ENCODE measurements at regions not wholly inside any gene's neighbourhood (a gene's known extent, or its start where the extent isn't known, plus 50 kb on each side); places are given as distances from the start of the nearest gene placed in this dataset.

- Histone ChIP-seq H3K9me3 (no peaks in the 10 kb centered on the region), H3K36me3 (no peaks in the 10 kb centered on the region), H3K4me3 (ENCODE audit: low read depth in 1 of 2, low read length in 1 of 2) (no peak overlapping the region), H3K27ac (no peak overlapping the region), H3K4me1 (ENCODE audit: control insufficient read depth in 1 of 2, insufficient read depth in 1 of 2, low read depth in 1 of 2, low read length in 1 of 2) (peaks cover 15 to 22% of the 10 kb centered on the region in 2 experiments), H3K27me3 (no peaks in the 10 kb centered on the region)
- TF ChIP-seq CTCF (IDR thresholded peaks at IDR 0.05) = no peak
These were observed 320.2 kb downstream of the DLEU7 start for GRCh38 chr13:50523307-50523706.

GRCh38 chr13:50524560-50524959 is 318.9 kb downstream of the DLEU7 start:
- TF ChIP-seq CTCF (IDR thresholded peaks at IDR 0.05) = no peak
- H3K9me3 ChIP-seq = no peaks in the 10 kb centered on the region
- no peaks in the 10 kb centered on the region for H3K27me3 ChIP-seq
- no peaks in the 10 kb centered on the region for H3K36me3 ChIP-seq
- no peak overlapping the region for H3K27ac ChIP-seq
- no peak overlapping the region for H3K4me3 ChIP-seq (ENCODE audit: low read depth in 1 of 2, low read length in 1 of 2)
- H3K4me1 ChIP-seq (ENCODE audit: control insufficient read depth in 1 of 2, insufficient read depth in 1 of 2, low read depth in 1 of 2, low read length in 1 of 2) = peaks cover 27 to 34% of the 10 kb centered on the region in 2 experiments

- Histone ChIP-seq H3K4me1 (ENCODE audit: control insufficient read depth in 1 of 2, insufficient read depth in 1 of 2, low read depth in 1 of 2, low read length in 1 of 2) (peaks cover 19 to 27% of the 10 kb centered on the region in 2 experiments), H3K27ac (no peak overlapping the region)
- TF ChIP-seq CTCF (IDR thresholded peaks at IDR 0.05) = no peak
These were observed 316.8 kb downstream of the DLEU7 start for GRCh38 chr13:50526661-50527071.

GRCh38 chr13:50527188-50527587 is 316.3 kb downstream of the DLEU7 start:
- Histone ChIP-seq H3K36me3 (no peaks in the 10 kb centered on the region), H3K27ac (no peak overlapping the region), H3K4me3 (ENCODE audit: low read depth in 1 of 2, low read length in 1 of 2) (no peak overlapping the region), H3K4me1 (ENCODE audit: control insufficient read depth in 1 of 2, insufficient read depth in 1 of 2, low read depth in 1 of 2, low read length in 1 of 2) (peaks cover 19 to 27% of the 10 kb centered on the region in 2 experiments), H3K27me3 (no peaks in the 10 kb centered on the region), H3K9me3 (no peaks in the 10 kb centered on the region)
- no peak for TF ChIP-seq CTCF (IDR thresholded peaks at IDR 0.05)

More at GRCh38 chr13:50526661-50527071, 316.8 kb downstream of the DLEU7 start:
- Histone ChIP-seq H3K27me3 (no peaks in the 10 kb centered on the region), H3K4me3 (ENCODE audit: low read depth in 1 of 2, low read length in 1 of 2) (no peak overlapping the region), H3K36me3 (no peaks in the 10 kb centered on the region), H3K9me3 (no peaks in the 10 kb centered on the region)

GRCh38 chr13:50527612-50528509 is 315.6 kb downstream of the DLEU7 start:
- Histone ChIP-seq H3K9me3 (no peaks in the 10 kb centered on the region), H3K36me3 (no peaks in the 10 kb centered on the region), H3K4me1 (ENCODE audit: control insufficient read depth in 1 of 2, insufficient read depth in 1 of 2, low read depth in 1 of 2, low read length in 1 of 2) (peaks cover 19 to 27% of the 10 kb centered on the region in 2 experiments), H3K27me3 (no peaks in the 10 kb centered on the region), H3K27ac (no peak overlapping the region), H3K4me3 (ENCODE audit: low read depth in 1 of 2, low read length in 1 of 2) (no peak overlapping the region)
- no peak for TF ChIP-seq CTCF (IDR thresholded peaks at IDR 0.05)
